Activated T-helper 2 cell treated with anti-CD3 and anti-CD28 coated beads, Interferon-gamma antibody, Interleukin-2, Interleukin-4, amounts not matched to agents 10 μg/mL and 5 μg/mL and 100 μg/mL, durations not matched to agents 14 hours and 24 hours and 36 hours (primary cell): ENCODE measurements at regions not wholly inside any gene's neighbourhood (a gene's known extent, or its start where the extent isn't known, plus 50 kb on each side); places are given as distances from the start of the nearest gene placed in this dataset.

Experiments
- DNase-seq: peaks from one replicate; pipeline ENCODE4 v3.0.0; 2021; ENCODE audit warnings: low spot score
- H3K27ac Mint-ChIP-seq: one replicate; pipeline ENCODE4 v1.8.0; 2021; ENCODE audit warnings: mixed read lengths
- H3K27me3 Mint-ChIP-seq: one replicate; pipeline ENCODE4 v1.8.0; 2021; ENCODE audit warnings: low read depth, mixed read lengths
- H3K36me3 Mint-ChIP-seq: one replicate; pipeline ENCODE4 v1.8.0; 2021; ENCODE audit warnings: low read depth, mixed read lengths
- H3K4me1 Mint-ChIP-seq: one replicate; pipeline ENCODE4 v1.8.0; 2021; ENCODE audit warnings: low read depth, mixed read lengths
- H3K4me3 Mint-ChIP-seq: one replicate; pipeline ENCODE4 v1.8.0; 2021; ENCODE audit warnings: low read depth, mild to moderate bottlenecking, moderate library complexity, mixed read lengths
- H3K9me3 Mint-ChIP-seq: one replicate; pipeline ENCODE4 v1.8.0; 2021; ENCODE audit warnings: mixed read lengths
- intact Hi-C: fragments of 100-400 bp; cut with micrococcal nuclease; formaldehyde crosslinking; loops from one replicate; pipeline ENCODE4 v1.15.1; 2023

- no peaks in the 10 kb centered on the region for H3K4me1 Mint-ChIP-seq
- peaks cover 1% of the 10 kb centered on the region for H3K27me3 Mint-ChIP-seq
- intact Hi-C loops, result no loop called here
Observed at GRCh38 chr3:107116251-107116650, 261.0 kb upstream of the CCDC54 start.

DNA sequence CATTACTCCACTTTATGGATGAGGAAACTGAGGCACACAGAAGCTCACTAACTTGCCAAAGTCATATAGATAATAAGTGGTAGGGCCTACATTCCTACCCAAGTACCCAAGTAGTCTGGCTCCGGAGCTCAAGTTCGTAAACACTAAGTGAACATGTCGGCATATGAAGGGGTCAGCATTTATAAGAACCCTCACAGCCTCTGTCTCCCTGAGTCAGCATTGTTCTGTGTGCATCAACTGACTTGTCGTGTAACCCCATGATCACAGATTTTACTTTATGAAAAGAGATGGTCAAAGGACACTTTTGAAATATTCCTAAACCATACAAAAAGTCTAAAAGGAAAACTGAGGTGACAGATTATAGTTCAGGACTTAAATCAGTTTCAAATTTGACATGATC is 260.1 kb upstream of the CCDC54 start:
- peaks cover 3% of the 10 kb centered on the region for H3K27me3 Mint-ChIP-seq
- no peaks in the 10 kb centered on the region for H3K36me3 Mint-ChIP-seq
- H3K4me1 Mint-ChIP-seq, result no peaks in the 10 kb centered on the region
- intact Hi-C loops, result no loop called here
- no peak for DNase-seq
- no peak overlapping the region for H3K27ac Mint-ChIP-seq
- H3K9me3 Mint-ChIP-seq, result no peaks in the 10 kb centered on the region
- H3K4me3 Mint-ChIP-seq, result no peak overlapping the region

More at GRCh38 chr3:107116251-107116650, 261.0 kb upstream of the CCDC54 start:
- no peak overlapping the region for H3K27ac Mint-ChIP-seq
- no peaks in the 10 kb centered on the region for H3K36me3 Mint-ChIP-seq
- no peak overlapping the region for H3K4me3 Mint-ChIP-seq
- H3K9me3 Mint-ChIP-seq, result no peaks in the 10 kb centered on the region
- DNase-seq, result no peak

DNA sequence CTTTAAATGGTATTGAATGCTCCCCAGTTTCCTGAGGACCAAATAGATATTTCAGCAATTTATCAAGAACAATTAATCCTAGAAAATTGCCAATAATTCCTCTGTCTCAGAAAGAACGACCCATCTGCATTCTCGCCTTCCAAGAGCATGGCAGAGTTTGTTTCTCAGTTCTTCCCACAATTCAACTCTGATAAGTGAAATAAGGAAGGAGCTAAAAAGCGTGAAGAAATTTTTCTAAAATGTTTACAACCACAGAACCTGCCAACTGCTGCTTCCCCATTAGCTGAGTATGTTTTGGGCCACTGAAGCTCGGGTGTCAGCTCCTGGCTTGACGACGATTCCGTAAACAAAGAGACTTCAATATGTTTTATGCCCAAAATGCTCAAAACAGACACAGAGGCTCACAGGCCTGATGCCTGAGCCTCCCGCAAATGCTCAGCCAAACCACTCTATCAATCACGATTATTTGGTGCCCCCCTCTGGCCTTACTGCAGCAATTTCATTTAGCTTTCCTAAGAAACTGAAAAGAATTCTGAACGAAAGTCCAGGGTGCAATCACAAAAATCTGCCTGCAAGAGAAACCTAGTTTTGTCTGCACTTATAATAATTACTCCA is 259.2 kb upstream of the CCDC54 start:
- Mint-ChIP-seq H3K4me1 (no peaks in the 10 kb centered on the region), H3K9me3 (no peaks in the 10 kb centered on the region), H3K27ac (no peak overlapping the region), H3K27me3 (peaks cover 3% of the 10 kb centered on the region), H3K4me3 (no peak overlapping the region), H3K36me3 (no peaks in the 10 kb centered on the region)
- DNase-seq, result no peak
- intact Hi-C loops, result no loop called here

DNA sequence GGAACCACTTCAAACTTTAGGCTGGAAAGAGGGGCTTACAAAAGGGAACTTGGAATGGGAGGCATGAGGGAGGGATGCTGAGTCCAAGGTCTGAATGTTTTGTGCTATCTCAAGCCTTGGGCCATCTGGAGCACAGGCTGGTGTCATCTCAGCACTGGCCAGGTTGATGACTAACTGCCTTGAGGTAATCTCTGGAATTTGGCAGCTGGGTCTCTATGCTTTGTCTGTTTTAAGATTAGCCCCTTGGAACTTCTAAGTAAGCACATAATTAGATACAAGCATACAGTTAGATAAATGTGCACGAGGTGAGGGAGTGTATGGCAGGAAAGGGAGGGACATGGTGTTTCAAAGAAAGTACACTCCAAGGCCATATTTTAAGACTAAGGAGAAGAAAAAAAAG is 252.4 kb upstream of the CCDC54 start:
- H3K4me3 Mint-ChIP-seq, result no peak overlapping the region
- peaks cover 5% of the 10 kb centered on the region for H3K27me3 Mint-ChIP-seq
- H3K27ac Mint-ChIP-seq, result no peak overlapping the region
- H3K4me1 Mint-ChIP-seq, result no peaks in the 10 kb centered on the region
- DNase-seq, result no peak
- no peaks in the 10 kb centered on the region for H3K36me3 Mint-ChIP-seq
- no peaks in the 10 kb centered on the region for H3K9me3 Mint-ChIP-seq
- intact Hi-C loops, result no loop called here

- intact Hi-C loops, result no loop called here
- H3K27me3 Mint-ChIP-seq, result peaks cover 2% of the 10 kb centered on the region
- no peak for DNase-seq
- H3K36me3 Mint-ChIP-seq, result no peaks in the 10 kb centered on the region
- H3K4me1 Mint-ChIP-seq, result no peaks in the 10 kb centered on the region
- H3K4me3 Mint-ChIP-seq, result no peak overlapping the region
- H3K9me3 Mint-ChIP-seq, result no peaks in the 10 kb centered on the region
- H3K27ac Mint-ChIP-seq, result no peak overlapping the region
Observed at GRCh38 chr3:107128946-107129345, 248.3 kb upstream of the CCDC54 start.

GRCh38 chr3:107130089-107130700 is 247.0 kb upstream of the CCDC54 start:
- Mint-ChIP-seq H3K9me3 (no peaks in the 10 kb centered on the region), H3K4me1 (no peaks in the 10 kb centered on the region), H3K27ac (no peak overlapping the region), H3K36me3 (no peaks in the 10 kb centered on the region), H3K4me3 (no peak overlapping the region), H3K27me3 (peaks cover 3% of the 10 kb centered on the region)
- intact Hi-C loops, result no loop called here
- DNase-seq, result no peak

- no peak overlapping the region for H3K27ac Mint-ChIP-seq
- intact Hi-C loops, result no loop called here
- no peaks in the 10 kb centered on the region for H3K4me1 Mint-ChIP-seq
- peaks cover 1% of the 10 kb centered on the region for H3K27me3 Mint-ChIP-seq
- no peak overlapping the region for H3K4me3 Mint-ChIP-seq
- H3K36me3 Mint-ChIP-seq, result no peaks in the 10 kb centered on the region
- no peak for DNase-seq
- H3K9me3 Mint-ChIP-seq, result no peaks in the 10 kb centered on the region
Observed at GRCh38 chr3:107132674-107133073, 244.6 kb upstream of the CCDC54 start.

- no peak overlapping the region for H3K27ac Mint-ChIP-seq
- H3K27me3 Mint-ChIP-seq, result peaks cover 1% of the 10 kb centered on the region
- no peaks in the 10 kb centered on the region for H3K9me3 Mint-ChIP-seq
Observed at GRCh38 chr3:107133891-107134290, 243.3 kb upstream of the CCDC54 start.

DNA sequence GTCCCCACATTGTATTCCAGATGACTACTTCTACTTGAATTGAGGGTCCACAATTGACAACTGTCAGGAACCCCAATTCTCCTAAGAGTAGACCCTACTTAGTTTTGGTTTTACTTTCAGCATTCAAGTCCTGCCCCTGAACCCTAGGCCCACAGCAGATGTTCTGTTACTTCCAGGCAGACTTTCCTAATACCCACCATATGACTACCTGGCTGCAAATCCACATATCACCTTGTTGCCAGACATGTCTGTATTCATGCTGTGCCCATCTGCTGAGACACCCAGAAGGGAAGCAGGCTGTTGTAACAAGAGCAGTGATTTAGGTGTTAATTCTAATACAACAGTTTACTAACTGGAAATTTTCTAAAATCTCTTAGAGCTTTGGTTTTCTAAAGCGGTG is 235.1 kb upstream of the CCDC54 start:
- intact Hi-C loops, result no loop called here
- Mint-ChIP-seq H3K36me3 (no peaks in the 10 kb centered on the region), H3K9me3 (peaks cover 4% of the 10 kb centered on the region), H3K4me1 (no peaks in the 10 kb centered on the region), H3K27me3 (no peaks in the 10 kb centered on the region), H3K4me3 (no peak overlapping the region), H3K27ac (no peak overlapping the region)
- DNase-seq, result no peak

More at GRCh38 chr3:107133891-107134290, 243.3 kb upstream of the CCDC54 start:
- no peak for DNase-seq
- intact Hi-C loops, result no loop called here
- no peak overlapping the region for H3K4me3 Mint-ChIP-seq
- no peaks in the 10 kb centered on the region for H3K4me1 Mint-ChIP-seq
- H3K36me3 Mint-ChIP-seq, result no peaks in the 10 kb centered on the region

DNA sequence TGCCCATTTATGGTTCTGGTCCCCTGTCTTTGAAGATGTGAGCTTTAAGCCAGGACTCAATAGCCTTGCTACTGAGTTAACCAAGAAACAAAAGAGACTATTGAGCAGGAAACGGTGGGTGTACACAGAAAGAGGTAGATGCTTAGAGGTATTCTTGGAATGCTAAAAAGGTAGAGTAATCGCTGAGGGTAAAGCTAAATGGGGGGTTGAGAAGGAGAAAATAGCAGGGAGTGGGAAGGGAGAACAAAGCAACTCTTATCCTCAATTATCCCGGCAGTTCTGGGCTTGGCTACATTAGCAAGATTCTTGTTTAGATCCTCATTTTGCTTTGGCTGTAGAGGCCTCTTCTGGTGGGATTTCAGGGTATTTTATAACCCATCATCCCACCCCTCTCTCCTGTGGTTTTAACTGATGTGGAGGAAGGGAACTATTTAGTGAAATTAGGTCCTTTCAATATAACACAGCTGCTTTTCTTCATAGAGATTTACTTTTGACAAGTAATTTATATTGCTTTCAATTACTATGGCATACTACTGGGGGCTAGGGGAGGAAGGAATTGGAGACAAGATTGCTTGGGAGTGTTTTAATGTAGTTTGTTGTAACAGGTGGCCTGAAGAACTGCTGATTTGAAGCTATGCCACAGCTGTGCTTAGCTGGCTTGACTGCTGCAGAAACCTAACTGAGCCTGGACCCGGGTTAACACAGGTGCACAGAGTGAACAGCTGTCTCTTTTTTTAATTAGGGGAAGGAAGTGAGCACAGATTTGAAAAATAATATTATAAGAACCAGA is 234.3 kb upstream of the CCDC54 start:
- H3K27me3 Mint-ChIP-seq, result no peaks in the 10 kb centered on the region
- DNase-seq, result no peak
- H3K9me3 Mint-ChIP-seq, result peaks cover 4% of the 10 kb centered on the region
- H3K4me3 Mint-ChIP-seq, result no peak overlapping the region
- no peak overlapping the region for H3K27ac Mint-ChIP-seq
- no peaks in the 10 kb centered on the region for H3K36me3 Mint-ChIP-seq
- intact Hi-C loops, result no loop called here
- no peaks in the 10 kb centered on the region for H3K4me1 Mint-ChIP-seq

- Mint-ChIP-seq H3K9me3 (peaks cover 4% of the 10 kb centered on the region), H3K4me3 (no peak overlapping the region), H3K4me1 (no peaks in the 10 kb centered on the region), H3K27me3 (no peaks in the 10 kb centered on the region), H3K36me3 (no peaks in the 10 kb centered on the region), H3K27ac (no peak overlapping the region)
- no peak for DNase-seq
- intact Hi-C loops, result no loop called here
Observed at GRCh38 chr3:107150675-107151074, 226.6 kb upstream of the CCDC54 start.

- H3K9me3 Mint-ChIP-seq, result peaks cover 17% of the 10 kb centered on the region
- no peaks in the 10 kb centered on the region for H3K4me1 Mint-ChIP-seq
- H3K27me3 Mint-ChIP-seq, result no peaks in the 10 kb centered on the region
- H3K36me3 Mint-ChIP-seq, result no peaks in the 10 kb centered on the region
- intact Hi-C loops, result no loop called here
- H3K4me3 Mint-ChIP-seq, result no peak overlapping the region
- H3K27ac Mint-ChIP-seq, result no peak overlapping the region
- DNase-seq, result no peak
Observed at GRCh38 chr3:107153981-107154380, 223.3 kb upstream of the CCDC54 start.

- H3K36me3 Mint-ChIP-seq, result no peaks in the 10 kb centered on the region
- no peak for DNase-seq
- H3K27me3 Mint-ChIP-seq, result no peaks in the 10 kb centered on the region
- H3K4me3 Mint-ChIP-seq, result no peak overlapping the region
- intact Hi-C loops, result no loop called here
- no peaks in the 10 kb centered on the region for H3K4me1 Mint-ChIP-seq
- peaks cover 9% of the 10 kb centered on the region for H3K9me3 Mint-ChIP-seq
- no peak overlapping the region for H3K27ac Mint-ChIP-seq
Observed at GRCh38 chr3:107172411-107172810, 204.8 kb upstream of the CCDC54 start.
